Nephron progenitor cell (in vitro differentiated cells): ENCODE measurements at regions not wholly inside any gene's neighbourhood (a gene's known extent, or its start where the extent isn't known, plus 50 kb on each side); places are given as distances from the start of the nearest gene placed in this dataset.
"Not testable (repeated sequence)": the region's sequence is repeated elsewhere in the genome, so short reads cannot be mapped to it uniquely, and the experiment has no call there.

Experiments used
- DNase-seq: peaks from one replicate; pipeline ENCODE4 v3.0.0; 2021
- H3K27ac Mint-ChIP-seq: 2 replicates; pipeline ENCODE4 v1.8.0; 2021; ENCODE audit warnings: mild to moderate bottlenecking, moderate library complexity, mixed read lengths
- H3K27me3 Mint-ChIP-seq: 2 replicates; pipeline ENCODE4 v1.8.0; 2021; ENCODE audit warnings: mild to moderate bottlenecking, low read depth, mixed read lengths; ENCODE audit not compliant: poor library complexity
- H3K36me3 Mint-ChIP-seq: 2 replicates; pipeline ENCODE4 v1.8.0; 2021; ENCODE audit warnings: low read depth, mixed read lengths
- H3K4me1 Mint-ChIP-seq: 2 replicates; pipeline ENCODE4 v1.8.0; 2021; ENCODE audit warnings: mixed read lengths
- H3K4me3 Mint-ChIP-seq: 2 replicates; pipeline ENCODE4 v1.8.0; 2021; ENCODE audit warnings: mild to moderate bottlenecking, moderate library complexity, mixed read lengths
- H3K9me3 Mint-ChIP-seq: 2 replicates; pipeline ENCODE4 v1.8.0; 2021; ENCODE audit warnings: mild to moderate bottlenecking, moderate library complexity, mixed read lengths
- TF ChIP-seq, protein P1 (sequence below): fragments of 200-600 bp; sonication (generic); IDR thresholded peaks from 2 replicates; pipeline ENCODE4 v1.5.0; 2021; ENCODE audit warnings: antibody characterized with exemption

- not testable (repeated sequence) for H3K36me3 Mint-ChIP-seq, H3K4me3 Mint-ChIP-seq, DNase-seq, H3K4me1 Mint-ChIP-seq, H3K27ac Mint-ChIP-seq, H3K27me3 Mint-ChIP-seq, H3K9me3 Mint-ChIP-seq
Measured at GRCh38 chr15:84398087-84398486, 162.5 kb downstream of the GOLGA6L4 start.

DNA sequence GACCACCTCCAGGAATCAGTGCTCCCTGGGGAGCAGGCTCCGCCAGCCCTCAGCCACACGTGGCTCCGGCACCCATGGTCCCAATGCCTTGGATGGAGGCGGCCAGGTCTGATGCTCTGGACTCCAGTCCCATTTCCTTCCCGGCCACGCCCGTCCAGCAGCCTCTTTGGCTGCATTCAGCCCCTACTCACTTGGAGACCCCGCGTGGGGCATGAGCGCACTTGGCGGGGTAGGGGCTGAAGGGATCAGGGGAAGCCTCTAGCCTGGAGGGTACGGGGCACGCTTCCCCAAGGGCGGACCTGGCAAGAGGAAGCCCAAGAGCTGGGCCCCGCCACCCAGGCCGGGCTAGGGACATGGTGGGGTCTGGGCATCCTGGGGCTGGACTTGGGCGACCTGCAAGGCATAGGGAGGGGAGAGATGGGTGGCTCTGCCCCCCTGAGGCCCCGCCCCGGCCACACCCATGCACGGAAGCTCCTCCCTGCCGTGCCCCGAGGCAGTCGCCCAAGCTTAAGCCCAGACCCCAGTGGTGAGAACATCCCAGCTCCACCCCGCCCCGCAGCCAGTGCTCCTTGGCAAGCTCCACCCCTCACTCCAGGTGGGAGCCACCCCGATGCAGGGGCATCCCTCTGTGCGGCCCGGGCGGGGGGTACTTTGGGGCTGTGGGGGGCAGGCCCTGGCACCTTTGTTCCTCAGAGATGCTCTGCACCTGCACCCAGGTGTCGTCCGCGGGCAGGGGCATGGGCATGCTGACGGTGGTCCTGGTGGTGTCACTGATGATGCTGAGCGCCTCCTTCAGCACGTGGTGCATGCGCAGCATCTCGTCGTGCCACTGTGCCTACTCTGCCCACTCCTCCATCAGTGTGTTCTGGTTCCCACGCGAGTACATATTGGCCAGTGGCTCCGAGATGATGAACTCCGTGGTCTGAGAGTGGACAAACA lies 163.5 kb downstream of the GOLGA6L4 start:
- H3K27ac Mint-ChIP-seq: no peak overlapping the region
- peaks cover 5% of the 10 kb centered on the region for H3K27me3 Mint-ChIP-seq
- H3K4me1 Mint-ChIP-seq: no peaks in the 10 kb centered on the region
- peaks cover 3% of the 10 kb centered on the region for H3K9me3 Mint-ChIP-seq
- no peaks in the 10 kb centered on the region for H3K36me3 Mint-ChIP-seq
- H3K4me3 Mint-ChIP-seq: no peak overlapping the region
- no peak for DNase-seq
- TF ChIP-seq, protein P1, sequence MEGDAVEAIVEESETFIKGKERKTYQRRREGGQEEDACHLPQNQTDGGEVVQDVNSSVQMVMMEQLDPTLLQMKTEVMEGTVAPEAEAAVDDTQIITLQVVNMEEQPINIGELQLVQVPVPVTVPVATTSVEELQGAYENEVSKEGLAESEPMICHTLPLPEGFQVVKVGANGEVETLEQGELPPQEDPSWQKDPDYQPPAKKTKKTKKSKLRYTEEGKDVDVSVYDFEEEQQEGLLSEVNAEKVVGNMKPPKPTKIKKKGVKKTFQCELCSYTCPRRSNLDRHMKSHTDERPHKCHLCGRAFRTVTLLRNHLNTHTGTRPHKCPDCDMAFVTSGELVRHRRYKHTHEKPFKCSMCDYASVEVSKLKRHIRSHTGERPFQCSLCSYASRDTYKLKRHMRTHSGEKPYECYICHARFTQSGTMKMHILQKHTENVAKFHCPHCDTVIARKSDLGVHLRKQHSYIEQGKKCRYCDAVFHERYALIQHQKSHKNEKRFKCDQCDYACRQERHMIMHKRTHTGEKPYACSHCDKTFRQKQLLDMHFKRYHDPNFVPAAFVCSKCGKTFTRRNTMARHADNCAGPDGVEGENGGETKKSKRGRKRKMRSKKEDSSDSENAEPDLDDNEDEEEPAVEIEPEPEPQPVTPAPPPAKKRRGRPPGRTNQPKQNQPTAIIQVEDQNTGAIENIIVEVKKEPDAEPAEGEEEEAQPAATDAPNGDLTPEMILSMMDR: no peak

GRCh38 chr15:84400017-84400740 lies 164.6 kb downstream of the GOLGA6L4 start:
- Mint-ChIP-seq H3K4me3 (no peak overlapping the region), H3K4me1 (no peaks in the 10 kb centered on the region), H3K9me3 (peaks cover 3% of the 10 kb centered on the region)

DNA sequence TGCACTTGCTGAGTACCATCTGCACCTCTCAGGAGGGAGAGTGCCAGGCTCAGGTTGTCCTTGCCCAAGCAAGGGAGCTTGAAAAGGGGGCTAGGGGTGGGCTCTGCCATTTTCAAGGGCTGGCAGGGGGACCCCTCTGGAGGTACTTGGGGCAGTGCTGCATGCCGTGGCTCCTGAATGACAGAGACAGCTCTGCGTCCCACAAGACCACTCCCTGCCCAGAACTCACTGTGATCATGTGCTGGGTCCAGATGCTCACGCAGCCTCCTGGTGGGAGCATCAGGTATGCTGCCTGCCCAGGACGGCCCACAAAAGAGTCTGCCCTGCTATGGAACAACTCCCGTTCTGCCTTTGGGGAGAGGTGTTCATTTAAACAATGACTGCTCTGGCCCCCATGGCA lies 165.2 kb downstream of the GOLGA6L4 start:
- H3K9me3 Mint-ChIP-seq: peaks cover 3% of the 10 kb centered on the region
- H3K36me3 Mint-ChIP-seq: no peaks in the 10 kb centered on the region
- no peaks in the 10 kb centered on the region for H3K4me1 Mint-ChIP-seq
- TF ChIP-seq, protein P1: no peak
- H3K27ac Mint-ChIP-seq: no peak overlapping the region
- H3K4me3 Mint-ChIP-seq: no peak overlapping the region
- peaks cover 3% of the 10 kb centered on the region for H3K27me3 Mint-ChIP-seq
- DNase-seq: no peak

More at GRCh38 chr15:84400017-84400740, 164.6 kb downstream of the GOLGA6L4 start:
- H3K27me3 Mint-ChIP-seq: peaks cover 3% of the 10 kb centered on the region
- H3K36me3 Mint-ChIP-seq: no peaks in the 10 kb centered on the region
- TF ChIP-seq, protein P1: no peak
- DNase-seq: no peak
- H3K27ac Mint-ChIP-seq: no peak overlapping the region

DNA sequence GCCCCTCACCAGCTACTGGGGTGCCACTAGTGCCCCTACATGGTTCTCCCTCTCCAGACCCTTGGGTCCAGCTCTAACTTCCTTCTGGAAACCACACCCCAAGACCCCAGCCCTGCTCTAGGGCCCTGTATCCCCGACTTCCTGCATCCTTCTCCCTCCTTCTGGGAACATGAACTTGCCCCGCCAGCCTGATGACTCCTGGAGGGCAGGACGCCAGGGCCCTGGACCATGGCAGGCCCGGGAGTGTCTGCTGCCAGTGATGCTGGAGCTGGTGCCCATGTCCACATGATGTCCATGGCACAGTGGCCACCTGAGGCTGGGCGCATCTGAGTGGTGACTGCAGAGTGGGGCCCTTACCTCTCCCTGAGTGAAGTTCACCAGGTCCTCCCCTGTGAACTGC lies 165.9 kb downstream of the GOLGA6L4 start:
- DNase-seq, H3K36me3 Mint-ChIP-seq, H3K4me3 Mint-ChIP-seq, H3K27me3 Mint-ChIP-seq, H3K9me3 Mint-ChIP-seq, H3K27ac Mint-ChIP-seq, H3K4me1 Mint-ChIP-seq: not testable (repeated sequence)

DNA sequence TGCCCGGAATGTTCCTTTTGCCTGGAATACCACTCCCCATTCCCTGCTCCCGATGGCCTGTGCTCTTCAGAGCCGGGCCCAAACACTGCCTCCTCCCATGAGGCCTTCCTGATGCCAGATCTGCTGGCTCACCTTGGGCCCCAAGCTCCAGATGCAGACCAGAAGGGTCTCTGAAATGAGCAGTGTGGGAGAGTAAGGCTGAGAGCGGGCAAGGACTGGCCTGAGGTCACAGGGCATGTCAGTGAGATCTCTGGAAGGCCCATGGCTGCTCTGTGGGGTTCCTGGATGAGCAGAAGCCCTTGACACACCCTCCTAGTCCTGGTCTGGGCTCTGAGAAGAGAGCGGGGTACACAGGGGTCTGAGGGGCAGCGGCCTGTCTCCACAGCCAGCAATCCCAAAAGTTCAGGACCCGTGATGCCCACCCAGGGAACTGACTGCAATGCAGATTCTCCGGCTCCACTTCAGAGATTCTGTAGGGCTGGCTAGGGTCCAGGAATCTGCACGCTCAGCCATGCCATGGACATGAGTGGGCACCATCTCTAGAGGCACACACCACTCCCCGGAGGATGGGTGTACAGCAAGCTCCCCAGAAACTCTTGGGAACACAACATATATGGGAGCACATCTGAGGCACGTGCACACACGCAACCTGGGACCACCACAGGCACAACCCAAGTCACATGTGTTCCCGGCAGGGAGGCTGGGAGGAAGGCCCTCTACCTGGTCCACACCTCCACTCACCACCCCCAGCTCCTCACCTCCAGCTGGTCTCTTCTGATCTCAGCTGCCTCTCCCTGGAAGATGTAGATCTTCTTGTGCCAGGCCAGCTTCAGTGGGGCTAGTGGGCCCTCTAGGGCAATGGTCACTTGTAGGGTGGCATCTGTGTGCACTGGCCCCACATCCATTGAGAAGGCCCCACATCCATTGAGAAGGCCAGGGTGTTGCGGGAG lies 166.6 kb downstream of the GOLGA6L4 start:
- not testable (repeated sequence) for H3K4me3 Mint-ChIP-seq, H3K36me3 Mint-ChIP-seq, H3K27ac Mint-ChIP-seq, H3K27me3 Mint-ChIP-seq, H3K4me1 Mint-ChIP-seq, H3K9me3 Mint-ChIP-seq, DNase-seq
